ENCODE measurements at regions not wholly inside any gene's neighbourhood (a gene's known extent, or its start where the extent isn't known, plus 50 kb on each side); places are given as distances from the start of the nearest gene placed in this dataset.

GRCh38 chr1:24981631-24982005 lies 51.5 kb upstream of the RUNX3 start:
- peaks cover 18% of the 10 kb centered on the region for H3K27me3 Mint-ChIP-seq
- H3K36me3 Mint-ChIP-seq (ENCODE audit: low read depth), result peaks cover 10% of the 10 kb centered on the region
- no peak overlapping the region for H3K4me3 Mint-ChIP-seq
- peak overlapping the region; percentile 53 for H3K27ac Mint-ChIP-seq
- no peak for DNase-seq
- ChIA-PET CTCF (interaction anchor here (0.7 to 3.7 kb wide), 5 partner anchors 10 to 166 kb away, joined by 3 to 14 read pairs (median 3); no protein-coding TSS in a partner anchor), POLR2A (interaction anchor here (0.9 to 1.2 kb wide), 3 partner anchors 17 to 58 kb away, joined by 3 to 5 read pairs (median 3); no protein-coding TSS in a partner anchor)
- peaks cover 89% of the 10 kb centered on the region for H3K4me1 Mint-ChIP-seq
- peaks cover 9% of the 10 kb centered on the region for H3K9me3 Mint-ChIP-seq

GRCh38 chr1:24980836-24981630 lies 51.0 kb upstream of the RUNX3 start:
- peaks cover 18% of the 10 kb centered on the region for H3K27me3 Mint-ChIP-seq
- CTCF ChIA-PET, result interaction anchor here (0.7 to 3.7 kb wide), 4 partner anchors 10 to 167 kb away, joined by 3 to 14 read pairs (median 5); no protein-coding TSS in a partner anchor
- POLR2A ChIA-PET, result interaction anchor here (0.6 to 2.8 kb wide), 8 partner anchors 10 to 58 kb away, joined by 3 to 12 read pairs (median 4); no protein-coding TSS in a partner anchor
- no peak overlapping the region for H3K4me3 Mint-ChIP-seq
- peaks cover 13% of the 10 kb centered on the region for H3K9me3 Mint-ChIP-seq
- H3K4me1 Mint-ChIP-seq, result peaks cover 86% of the 10 kb centered on the region
- H3K36me3 Mint-ChIP-seq (ENCODE audit: low read depth), result peaks cover 15% of the 10 kb centered on the region
- H3K27ac Mint-ChIP-seq, result no peak overlapping the region
- DNase-seq, result no peak
